ENCODE measurements at regions not wholly inside any gene's neighbourhood (a gene's known extent, or its start where the extent isn't known, plus 50 kb on each side); places are given as distances from the start of the nearest gene placed in this dataset.

DNA sequence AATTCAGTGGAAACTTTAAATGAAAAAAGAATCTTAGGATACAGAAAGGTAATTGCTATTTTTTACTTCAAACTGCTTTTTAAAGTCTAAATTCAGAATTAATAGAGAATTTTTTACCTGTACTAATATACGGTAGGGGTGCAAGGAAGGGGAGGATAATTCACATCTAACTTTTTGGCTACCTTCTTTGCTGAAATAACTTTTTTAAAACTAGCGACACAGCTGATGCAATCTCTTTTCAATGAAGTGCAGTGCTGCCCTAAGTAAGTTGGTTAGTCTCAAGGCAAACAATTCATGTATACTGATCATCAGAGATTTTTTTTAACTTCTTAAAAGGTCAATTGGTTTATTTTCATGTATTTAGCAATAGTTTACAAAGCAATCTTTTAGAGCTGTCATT is 119.8 kb downstream of the NEDD1 start:
- Histone ChIP-seq H4K20me1 (ENCODE audit: insufficient read depth, poor library complexity, severe bottlenecking) (no peaks in the 10 kb centered on the region), H3K4me3 (no peak overlapping the region), H3K9me2 (replicated peaks; ENCODE audit: insufficient read depth) (no peaks in the 10 kb centered on the region), H3K27ac (no peak overlapping the region), H3K4me2 (no peak overlapping the region), H3K79me2 (no peaks in the 10 kb centered on the region), H3K4me1 (ENCODE audit: insufficient read depth) (no peaks in the 10 kb centered on the region), H3K27me3 (no peaks in the 10 kb centered on the region), H2AFZ (no peak overlapping the region), H3K36me3 (replicated peaks; ENCODE audit: insufficient read depth, low read depth) (no peaks in the 10 kb centered on the region), H3K9me3 (ENCODE audit: low read depth) (no peaks in the 10 kb centered on the region)
- 76% methylated on average over 2 of the region's 2 CpGs for WGBS (ENCODE audit: low lambda C conversion rate, missing lambda C conversion rate)
- no peak for DNase-seq (ENCODE audit: low spot score)
- TF ChIP-seq, protein P1, sequence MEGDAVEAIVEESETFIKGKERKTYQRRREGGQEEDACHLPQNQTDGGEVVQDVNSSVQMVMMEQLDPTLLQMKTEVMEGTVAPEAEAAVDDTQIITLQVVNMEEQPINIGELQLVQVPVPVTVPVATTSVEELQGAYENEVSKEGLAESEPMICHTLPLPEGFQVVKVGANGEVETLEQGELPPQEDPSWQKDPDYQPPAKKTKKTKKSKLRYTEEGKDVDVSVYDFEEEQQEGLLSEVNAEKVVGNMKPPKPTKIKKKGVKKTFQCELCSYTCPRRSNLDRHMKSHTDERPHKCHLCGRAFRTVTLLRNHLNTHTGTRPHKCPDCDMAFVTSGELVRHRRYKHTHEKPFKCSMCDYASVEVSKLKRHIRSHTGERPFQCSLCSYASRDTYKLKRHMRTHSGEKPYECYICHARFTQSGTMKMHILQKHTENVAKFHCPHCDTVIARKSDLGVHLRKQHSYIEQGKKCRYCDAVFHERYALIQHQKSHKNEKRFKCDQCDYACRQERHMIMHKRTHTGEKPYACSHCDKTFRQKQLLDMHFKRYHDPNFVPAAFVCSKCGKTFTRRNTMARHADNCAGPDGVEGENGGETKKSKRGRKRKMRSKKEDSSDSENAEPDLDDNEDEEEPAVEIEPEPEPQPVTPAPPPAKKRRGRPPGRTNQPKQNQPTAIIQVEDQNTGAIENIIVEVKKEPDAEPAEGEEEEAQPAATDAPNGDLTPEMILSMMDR (IDR thresholded peaks at IDR 0.05; ENCODE audit: poor library complexity): no peak
- TF ChIP-seq EZH2phosphoT487 (IDR thresholded peaks at IDR 0.05; ENCODE audit: low read depth, severe bottlenecking, unreplicated experiment): no peak

DNA sequence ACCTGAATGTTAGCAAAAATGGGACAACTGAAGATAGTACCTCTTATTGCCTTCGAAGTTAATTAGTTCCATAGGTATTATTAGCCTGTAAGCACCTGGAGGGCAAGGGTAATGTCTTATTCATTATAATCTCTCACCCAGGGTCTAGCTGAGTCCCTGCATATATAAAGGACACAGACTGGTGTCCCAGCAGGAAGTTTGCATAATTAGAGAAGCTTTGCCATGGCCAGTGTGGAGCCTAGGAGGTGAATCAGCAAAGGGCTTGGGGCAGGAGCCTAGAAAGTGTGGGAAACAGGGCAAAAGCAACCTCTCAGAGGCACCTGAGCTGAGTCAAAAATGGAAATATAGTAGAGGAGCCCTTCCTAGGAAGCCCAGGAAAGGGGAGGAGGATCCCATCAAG is 120.4 kb downstream of the NEDD1 start:
- 74% methylated on average over 1 of the region's 1 CpG for WGBS (ENCODE audit: low lambda C conversion rate, missing lambda C conversion rate)
- H3K27ac ChIP-seq: no peak overlapping the region
- no peaks in the 10 kb centered on the region for H3K9me3 ChIP-seq (ENCODE audit: low read depth)
- no peaks in the 10 kb centered on the region for H3K27me3 ChIP-seq
- no peaks in the 10 kb centered on the region for H3K4me1 ChIP-seq (ENCODE audit: insufficient read depth)
- TF ChIP-seq EZH2 (IDR thresholded peaks at IDR 0.05; ENCODE audit: borderline replicate concordance): no peak
- TF ChIP-seq, protein P1 (IDR thresholded peaks at IDR 0.05; ENCODE audit: poor library complexity): no peak
- no peak for TF ChIP-seq EZH2phosphoT487 (IDR thresholded peaks at IDR 0.05; ENCODE audit: low read depth, severe bottlenecking, unreplicated experiment)
- no peak for DNase-seq (ENCODE audit: low spot score)
- H2AFZ ChIP-seq: no peak overlapping the region
- H3K36me3 ChIP-seq (replicated peaks; ENCODE audit: insufficient read depth, low read depth): no peaks in the 10 kb centered on the region
- H3K9me2 ChIP-seq (replicated peaks; ENCODE audit: insufficient read depth): no peaks in the 10 kb centered on the region
- H4K20me1 ChIP-seq (ENCODE audit: insufficient read depth, poor library complexity, severe bottlenecking): no peaks in the 10 kb centered on the region
- H3K4me3 ChIP-seq: no peak overlapping the region
- no peaks in the 10 kb centered on the region for H3K79me2 ChIP-seq
- H3K4me2 ChIP-seq: no peak overlapping the region

DNA sequence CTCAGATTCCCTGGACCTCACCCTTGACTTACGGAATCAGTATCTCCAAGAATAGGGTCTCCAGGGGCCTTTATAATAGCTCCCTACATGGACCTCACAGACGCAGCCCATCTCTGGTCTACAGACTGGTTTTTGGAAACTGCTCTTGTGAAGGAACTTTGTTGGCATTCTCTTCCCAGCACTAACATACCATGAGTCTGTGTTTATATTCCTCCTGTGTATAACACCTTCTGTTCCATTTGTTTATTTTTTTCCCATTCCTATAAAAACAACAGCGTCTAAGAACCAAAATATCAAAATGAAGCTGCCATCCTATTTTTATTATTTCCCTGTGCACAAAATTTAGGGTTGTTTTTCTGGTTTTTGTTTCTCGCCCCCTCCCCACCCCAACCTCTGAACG is 131.1 kb downstream of the NEDD1 start:
- Histone ChIP-seq H3K4me2 (no peak overlapping the region), H3K9me2 (replicated peaks; ENCODE audit: insufficient read depth) (no peaks in the 10 kb centered on the region), H3K4me1 (ENCODE audit: insufficient read depth) (no peaks in the 10 kb centered on the region), H3K27me3 (no peaks in the 10 kb centered on the region), H3K79me2 (no peaks in the 10 kb centered on the region), H3K27ac (no peak overlapping the region), H2AFZ (no peak overlapping the region), H3K36me3 (replicated peaks; ENCODE audit: insufficient read depth, low read depth) (no peaks in the 10 kb centered on the region), H4K20me1 (ENCODE audit: insufficient read depth, poor library complexity, severe bottlenecking) (no peaks in the 10 kb centered on the region), H3K4me3 (no peak overlapping the region), H3K9me3 (ENCODE audit: low read depth) (no peaks in the 10 kb centered on the region)
- no peak for DNase-seq (ENCODE audit: low spot score)
- WGBS (ENCODE audit: low lambda C conversion rate, missing lambda C conversion rate): 76% methylated on average over 5 of the region's 5 CpGs
- TF ChIP-seq, protein P1 (IDR thresholded peaks at IDR 0.05; ENCODE audit: poor library complexity): no peak
- no peak for TF ChIP-seq EZH2 (IDR thresholded peaks at IDR 0.05; ENCODE audit: borderline replicate concordance)
- no peak for TF ChIP-seq EZH2phosphoT487 (IDR thresholded peaks at IDR 0.05; ENCODE audit: low read depth, severe bottlenecking, unreplicated experiment)

DNA sequence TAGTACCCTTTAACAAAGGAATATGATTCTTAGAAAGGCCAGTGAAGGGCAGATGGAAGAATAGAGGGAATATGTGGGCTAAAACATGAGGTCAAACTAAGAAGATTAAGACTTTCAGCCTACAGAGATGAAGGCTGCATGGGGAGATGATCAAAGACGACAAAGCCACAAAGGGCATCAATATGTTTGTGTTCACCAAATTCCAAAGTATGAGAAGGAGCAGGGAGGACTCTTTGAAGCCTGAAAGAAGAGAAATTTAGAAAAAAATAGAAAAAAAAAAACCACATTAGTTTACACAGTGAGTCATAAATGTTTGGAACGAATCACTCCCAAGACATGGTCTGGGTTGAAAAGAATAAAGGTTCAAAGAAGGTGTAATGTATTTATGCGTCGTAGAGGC is 131.8 kb downstream of the NEDD1 start:
- no peaks in the 10 kb centered on the region for H3K9me2 ChIP-seq (replicated peaks; ENCODE audit: insufficient read depth)
- WGBS (ENCODE audit: low lambda C conversion rate, missing lambda C conversion rate): 77% methylated on average over 4 of the region's 4 CpGs
- H3K27me3 ChIP-seq: no peaks in the 10 kb centered on the region
- TF ChIP-seq EZH2phosphoT487 (IDR thresholded peaks at IDR 0.05; ENCODE audit: low read depth, severe bottlenecking, unreplicated experiment) (no peak), EZH2 (IDR thresholded peaks at IDR 0.05; ENCODE audit: borderline replicate concordance) (no peak)
- TF ChIP-seq, protein P1 (IDR thresholded peaks at IDR 0.05; ENCODE audit: poor library complexity): no peak
- no peaks in the 10 kb centered on the region for H3K79me2 ChIP-seq
- no peak for DNase-seq (ENCODE audit: low spot score)
- no peaks in the 10 kb centered on the region for H4K20me1 ChIP-seq (ENCODE audit: insufficient read depth, poor library complexity, severe bottlenecking)
- H3K27ac ChIP-seq: no peak overlapping the region
- no peaks in the 10 kb centered on the region for H3K9me3 ChIP-seq (ENCODE audit: low read depth)
- H3K4me1 ChIP-seq (ENCODE audit: insufficient read depth): no peaks in the 10 kb centered on the region
- no peaks in the 10 kb centered on the region for H3K36me3 ChIP-seq (replicated peaks; ENCODE audit: insufficient read depth, low read depth)
- no peak overlapping the region for H2AFZ ChIP-seq
- no peak overlapping the region for H3K4me3 ChIP-seq
- H3K4me2 ChIP-seq: no peak overlapping the region
